WTC11 (cell line): ENCODE measurements at regions not wholly inside any gene's neighbourhood (a gene's known extent, or its start where the extent isn't known, plus 50 kb on each side); places are given as distances from the start of the nearest gene placed in this dataset.

Experiments used
- ATAC-seq: fragments of 200-7000 bp; cut with Tn5 transposase; 2 replicates; pipeline ENCODE4 v1.10.0; 2021; ENCODE audit warnings: mild to moderate bottlenecking, moderate library complexity
- CTCF ChIA-PET: fragments of 300-600 bp; sonication (Branson Sonifier 250); formaldehyde crosslinking; loops from one replicate; lab custom pipeline; 2021; ENCODE audit warnings: antibody characterized with exemption; lab: Charles Lee
- POLR2A ChIA-PET: fragments of 350-600 bp; sonication (Branson Sonifier 250); formaldehyde crosslinking; loops from one replicate; lab custom pipeline; 2021; ENCODE audit warnings: antibody characterized with exemption; lab: Charles Lee
- DNase-seq: peaks from one replicate; pipeline ENCODE4 v3.0.0; 2021; ENCODE audit warnings: low spot score
- H3K27ac Mint-ChIP-seq: 2 replicates; pipeline ENCODE4 v1.8.0; 2021; ENCODE audit warnings: mixed read lengths
- H3K27me3 Mint-ChIP-seq: 2 replicates; pipeline ENCODE4 v1.8.0; 2021; ENCODE audit warnings: low read depth, mild to moderate bottlenecking, moderate library complexity, mixed read lengths
- H3K36me3 Mint-ChIP-seq: 2 replicates; pipeline ENCODE4 v1.8.0; 2021; ENCODE audit warnings: mixed read lengths
- H3K4me1 Mint-ChIP-seq: 2 replicates; pipeline ENCODE4 v1.8.0; 2022; ENCODE audit warnings: mixed read lengths
- H3K4me3 Mint-ChIP-seq: 2 replicates; pipeline ENCODE4 v1.8.0; 2021; ENCODE audit warnings: mild to moderate bottlenecking, moderate library complexity, mixed read lengths
- H3K9me3 Mint-ChIP-seq: 2 replicates; pipeline ENCODE4 v1.8.0; 2021; ENCODE audit warnings: mixed read lengths
- FOXK1 ChIP-seq: sonication (generic); formaldehyde crosslinking; IDR thresholded peaks from 2 replicates; pipeline ENCODE4 v1.8.0; 2022; ENCODE audit warnings: mild to moderate bottlenecking, moderate library complexity, missing genetic modification reagents
- GABPB1 ChIP-seq: sonication (generic); formaldehyde crosslinking; IDR thresholded peaks from 2 replicates; pipeline ENCODE4 v1.8.1; 2023; ENCODE audit warnings: mild to moderate bottlenecking, missing genetic modification reagents
- KAT7 ChIP-seq: sonication (generic); formaldehyde crosslinking; IDR thresholded peaks from 2 replicates; pipeline ENCODE4 v1.8.1; 2023; ENCODE audit warnings: missing genetic modification reagents, mild to moderate bottlenecking, borderline replicate concordance
- NFYB ChIP-seq: sonication (generic); formaldehyde crosslinking; conservative IDR thresholded peaks from 2 replicates; pipeline ENCODE4 v1.8.0; 2022; ENCODE audit warnings: low read depth, missing genetic modification reagents
- NR1H2 ChIP-seq: sonication (generic); formaldehyde crosslinking; IDR thresholded peaks from 2 replicates; pipeline ENCODE4 v1.9.0; 2021; ENCODE audit warnings: mild to moderate bottlenecking, moderate library complexity, missing genetic modification reagents
- PRRX2 ChIP-seq: fragments of 250-450 bp; sonication (Bioruptor Pico); IDR thresholded peaks from 2 replicates; pipeline ENCODE4 v1.8.0; 2021; ENCODE audit warnings: mild to moderate bottlenecking
- SMAD3 ChIP-seq: sonication (generic); formaldehyde crosslinking; IDR thresholded peaks from 2 replicates; pipeline ENCODE4 v1.8.0; 2022; ENCODE audit warnings: missing genetic modification reagents, mild to moderate bottlenecking, borderline replicate concordance
- SP1 ChIP-seq: sonication (generic); formaldehyde crosslinking; conservative IDR thresholded peaks from 2 replicates; pipeline ENCODE4 v1.8.1; 2022; ENCODE audit warnings: missing genetic modification reagents
- ZNF138 ChIP-seq: sonication (generic); formaldehyde crosslinking; conservative IDR thresholded peaks from 2 replicates; pipeline ENCODE4 v1.8.1; 2022; ENCODE audit warnings: mild to moderate bottlenecking, moderate library complexity, missing genetic modification reagents
- ZNF317 ChIP-seq: sonication (generic); formaldehyde crosslinking; IDR thresholded peaks from 2 replicates; pipeline ENCODE4 v1.8.1; 2023; ENCODE audit warnings: low read depth, mild to moderate bottlenecking, moderate library complexity, missing genetic modification reagents, borderline replicate concordance
- TF ChIP-seq, protein P1 (sequence below): sonication (generic); formaldehyde crosslinking; IDR thresholded peaks from 2 replicates; pipeline ENCODE4 v1.8.0; 2022; ENCODE audit warnings: mild to moderate bottlenecking, missing genetic modification reagents
- TF ChIP-seq, protein P2 (sequence below): sonication (generic); formaldehyde crosslinking; IDR thresholded peaks from 2 replicates; pipeline ENCODE4 v1.8.1; 2023; ENCODE audit warnings: mild to moderate bottlenecking, missing genetic modification reagents, moderate library complexity
- TF ChIP-seq, protein P3 (sequence below): sonication (generic); formaldehyde crosslinking; IDR thresholded peaks from 2 replicates; pipeline ENCODE4 v1.8.1; 2023; ENCODE audit warnings: mild to moderate bottlenecking, moderate library complexity, missing genetic modification reagents
- TF ChIP-seq, protein P4 (sequence below): sonication (generic); formaldehyde crosslinking; IDR thresholded peaks from 2 replicates; pipeline ENCODE4 v1.8.0; 2022; ENCODE audit warnings: mild to moderate bottlenecking, missing genetic modification reagents
- TF ChIP-seq, protein P5 (sequence below): sonication (generic); formaldehyde crosslinking; IDR thresholded peaks from 2 replicates; pipeline ENCODE4 v1.8.1; 2023; ENCODE audit warnings: mild to moderate bottlenecking, missing genetic modification reagents, borderline replicate concordance

DNA sequence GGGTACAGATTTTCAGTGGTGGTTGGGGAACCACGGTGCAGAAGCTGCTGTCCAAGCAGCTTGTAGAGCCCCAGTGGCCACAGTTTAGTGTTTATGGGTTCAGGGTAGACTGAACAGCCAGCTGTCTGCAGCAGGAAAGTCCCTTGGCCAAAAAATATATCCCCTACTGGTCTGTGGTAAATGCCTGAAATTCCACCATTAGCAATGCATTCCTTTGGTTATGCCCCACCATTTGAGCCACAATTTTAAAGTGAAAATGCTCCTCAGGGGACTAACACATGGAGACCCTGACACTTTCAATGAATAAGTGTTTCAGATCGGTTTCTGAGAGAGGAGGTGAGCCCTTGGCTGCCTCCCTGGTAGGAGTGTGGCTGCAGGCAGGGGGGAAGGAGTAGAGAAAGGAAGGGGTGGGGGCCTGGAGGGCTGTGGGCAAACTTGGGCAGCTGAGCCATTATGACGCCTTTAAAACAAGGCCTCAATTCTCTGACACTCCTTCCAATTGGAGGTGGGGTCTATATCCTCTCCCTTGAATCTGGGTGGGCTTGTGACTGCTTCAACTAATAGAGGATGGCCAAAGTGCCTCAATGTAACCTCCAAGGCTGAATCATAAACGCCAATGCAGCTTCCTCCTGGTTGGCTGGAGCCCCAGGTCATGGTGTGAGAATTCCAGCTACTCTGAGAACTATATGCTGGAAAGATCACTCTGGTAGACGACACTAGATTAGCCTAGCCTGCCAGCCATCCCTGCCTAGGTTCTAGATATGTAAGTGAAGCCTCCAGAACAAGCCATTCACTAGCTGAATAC, 75.8 kb upstream of the ATP6AP2 start:
- Mint-ChIP-seq H3K36me3 (no peaks in the 10 kb centered on the region), H3K4me3 (no peak overlapping the region), H3K27ac (peak overlapping the region; percentile 65), H3K9me3 (no peaks in the 10 kb centered on the region), H3K27me3 (no peaks in the 10 kb centered on the region; the same call in 1 of the 2 replicates), H3K4me1 (peaks cover 12% of the 10 kb centered on the region)
- TF ChIP-seq FOXK1 (no peak), SMAD3 (CRISPR knock-in tag) (no peak), KAT7 (CRISPR knock-in tag) (no peak), GABPB1 (CRISPR knock-in tag) (no peak), ZNF138 (no peak)
- TF ChIP-seq, protein P1, sequence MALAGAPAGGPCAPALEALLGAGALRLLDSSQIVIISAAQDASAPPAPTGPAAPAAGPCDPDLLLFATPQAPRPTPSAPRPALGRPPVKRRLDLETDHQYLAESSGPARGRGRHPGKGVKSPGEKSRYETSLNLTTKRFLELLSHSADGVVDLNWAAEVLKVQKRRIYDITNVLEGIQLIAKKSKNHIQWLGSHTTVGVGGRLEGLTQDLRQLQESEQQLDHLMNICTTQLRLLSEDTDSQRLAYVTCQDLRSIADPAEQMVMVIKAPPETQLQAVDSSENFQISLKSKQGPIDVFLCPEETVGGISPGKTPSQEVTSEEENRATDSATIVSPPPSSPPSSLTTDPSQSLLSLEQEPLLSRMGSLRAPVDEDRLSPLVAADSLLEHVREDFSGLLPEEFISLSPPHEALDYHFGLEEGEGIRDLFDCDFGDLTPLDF (CRISPR knock-in tag): no peak
- TF ChIP-seq, protein P2, sequence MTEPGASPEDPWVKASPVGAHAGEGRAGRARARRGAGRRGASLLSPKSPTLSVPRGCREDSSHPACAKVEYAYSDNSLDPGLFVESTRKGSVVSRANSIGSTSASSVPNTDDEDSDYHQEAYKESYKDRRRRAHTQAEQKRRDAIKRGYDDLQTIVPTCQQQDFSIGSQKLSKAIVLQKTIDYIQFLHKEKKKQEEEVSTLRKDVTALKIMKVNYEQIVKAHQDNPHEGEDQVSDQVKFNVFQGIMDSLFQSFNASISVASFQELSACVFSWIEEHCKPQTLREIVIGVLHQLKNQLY (CRISPR knock-in tag): no peak
- TF ChIP-seq, protein P3, sequence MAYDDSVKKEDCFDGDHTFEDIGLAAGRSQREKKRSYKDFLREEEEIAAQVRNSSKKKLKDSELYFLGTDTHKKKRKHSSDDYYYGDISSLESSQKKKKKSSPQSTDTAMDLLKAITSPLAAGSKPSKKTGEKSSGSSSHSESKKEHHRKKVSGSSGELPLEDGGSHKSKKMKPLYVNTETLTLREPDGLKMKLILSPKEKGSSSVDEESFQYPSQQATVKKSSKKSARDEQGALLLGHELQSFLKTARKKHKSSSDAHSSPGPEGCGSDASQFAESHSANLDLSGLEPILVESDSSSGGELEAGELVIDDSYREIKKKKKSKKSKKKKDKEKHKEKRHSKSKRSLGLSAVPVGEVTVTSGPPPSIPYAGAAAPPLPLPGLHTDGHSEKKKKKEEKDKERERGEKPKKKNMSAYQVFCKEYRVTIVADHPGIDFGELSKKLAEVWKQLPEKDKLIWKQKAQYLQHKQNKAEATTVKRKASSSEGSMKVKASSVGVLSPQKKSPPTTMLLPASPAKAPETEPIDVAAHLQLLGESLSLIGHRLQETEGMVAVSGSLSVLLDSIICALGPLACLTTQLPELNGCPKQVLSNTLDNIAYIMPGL (CRISPR knock-in tag): no peak
- ChIA-PET CTCF (interaction anchor here (0.8 to 0.9 kb wide), 2 partner anchors 30 to 36 kb away, joined by 3 read pairs; no protein-coding TSS in a partner anchor), POLR2A (no interaction called here)
- DNase-seq (no peak), ATAC-seq (peak; percentile 70)

DNA sequence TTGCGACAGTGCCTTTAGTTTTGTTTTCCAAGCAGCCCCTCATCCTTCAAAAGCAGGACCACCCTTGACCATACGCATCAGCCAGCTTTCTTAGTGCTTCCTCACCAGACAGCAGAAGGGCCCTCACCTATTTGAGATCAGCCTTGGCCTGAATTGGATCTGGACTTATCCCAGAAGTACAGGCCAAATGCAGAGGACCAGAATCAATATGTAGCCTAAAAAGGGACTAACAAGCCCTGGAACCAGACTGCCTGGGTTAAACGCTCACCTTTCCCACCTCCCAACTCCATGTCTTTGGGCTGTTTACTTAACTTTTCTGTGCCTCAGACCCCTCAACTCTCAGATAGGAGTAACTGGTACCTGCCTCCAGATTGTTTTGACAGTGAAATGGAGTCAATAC, 77.7 kb upstream of the ATP6AP2 start:
- ATAC-seq (no peak), DNase-seq (no peak)
- Mint-ChIP-seq H3K27ac (no peak overlapping the region), H3K9me3 (no peaks in the 10 kb centered on the region), H3K36me3 (no peaks in the 10 kb centered on the region), H3K4me1 (peaks cover 12% of the 10 kb centered on the region), H3K27me3 (no peaks in the 10 kb centered on the region; the same call in 1 of the 2 replicates), H3K4me3 (no peak overlapping the region)
- TF ChIP-seq NR1H2 (CRISPR knock-in tag) (no peak), ZNF317 (CRISPR knock-in tag) (no peak), FOXK1 (no peak), PRRX2 (no peak), NFYB (CRISPR knock-in tag) (no peak), ZNF138 (no peak), SP1 (CRISPR knock-in tag) (no peak)
- TF ChIP-seq, protein P4, sequence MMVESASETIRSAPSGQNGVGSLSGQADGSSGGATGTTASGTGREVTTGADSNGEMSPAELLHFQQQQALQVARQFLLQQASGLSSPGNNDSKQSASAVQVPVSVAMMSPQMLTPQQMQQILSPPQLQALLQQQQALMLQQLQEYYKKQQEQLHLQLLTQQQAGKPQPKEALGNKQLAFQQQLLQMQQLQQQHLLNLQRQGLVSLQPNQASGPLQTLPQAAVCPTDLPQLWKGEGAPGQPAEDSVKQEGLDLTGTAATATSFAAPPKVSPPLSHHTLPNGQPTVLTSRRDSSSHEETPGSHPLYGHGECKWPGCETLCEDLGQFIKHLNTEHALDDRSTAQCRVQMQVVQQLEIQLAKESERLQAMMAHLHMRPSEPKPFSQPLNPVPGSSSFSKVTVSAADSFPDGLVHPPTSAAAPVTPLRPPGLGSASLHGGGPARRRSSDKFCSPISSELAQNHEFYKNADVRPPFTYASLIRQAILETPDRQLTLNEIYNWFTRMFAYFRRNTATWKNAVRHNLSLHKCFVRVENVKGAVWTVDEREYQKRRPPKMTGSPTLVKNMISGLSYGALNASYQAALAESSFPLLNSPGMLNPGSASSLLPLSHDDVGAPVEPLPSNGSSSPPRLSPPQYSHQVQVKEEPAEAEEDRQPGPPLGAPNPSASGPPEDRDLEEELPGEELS (CRISPR knock-in tag): no peak
- TF ChIP-seq, protein P5, sequence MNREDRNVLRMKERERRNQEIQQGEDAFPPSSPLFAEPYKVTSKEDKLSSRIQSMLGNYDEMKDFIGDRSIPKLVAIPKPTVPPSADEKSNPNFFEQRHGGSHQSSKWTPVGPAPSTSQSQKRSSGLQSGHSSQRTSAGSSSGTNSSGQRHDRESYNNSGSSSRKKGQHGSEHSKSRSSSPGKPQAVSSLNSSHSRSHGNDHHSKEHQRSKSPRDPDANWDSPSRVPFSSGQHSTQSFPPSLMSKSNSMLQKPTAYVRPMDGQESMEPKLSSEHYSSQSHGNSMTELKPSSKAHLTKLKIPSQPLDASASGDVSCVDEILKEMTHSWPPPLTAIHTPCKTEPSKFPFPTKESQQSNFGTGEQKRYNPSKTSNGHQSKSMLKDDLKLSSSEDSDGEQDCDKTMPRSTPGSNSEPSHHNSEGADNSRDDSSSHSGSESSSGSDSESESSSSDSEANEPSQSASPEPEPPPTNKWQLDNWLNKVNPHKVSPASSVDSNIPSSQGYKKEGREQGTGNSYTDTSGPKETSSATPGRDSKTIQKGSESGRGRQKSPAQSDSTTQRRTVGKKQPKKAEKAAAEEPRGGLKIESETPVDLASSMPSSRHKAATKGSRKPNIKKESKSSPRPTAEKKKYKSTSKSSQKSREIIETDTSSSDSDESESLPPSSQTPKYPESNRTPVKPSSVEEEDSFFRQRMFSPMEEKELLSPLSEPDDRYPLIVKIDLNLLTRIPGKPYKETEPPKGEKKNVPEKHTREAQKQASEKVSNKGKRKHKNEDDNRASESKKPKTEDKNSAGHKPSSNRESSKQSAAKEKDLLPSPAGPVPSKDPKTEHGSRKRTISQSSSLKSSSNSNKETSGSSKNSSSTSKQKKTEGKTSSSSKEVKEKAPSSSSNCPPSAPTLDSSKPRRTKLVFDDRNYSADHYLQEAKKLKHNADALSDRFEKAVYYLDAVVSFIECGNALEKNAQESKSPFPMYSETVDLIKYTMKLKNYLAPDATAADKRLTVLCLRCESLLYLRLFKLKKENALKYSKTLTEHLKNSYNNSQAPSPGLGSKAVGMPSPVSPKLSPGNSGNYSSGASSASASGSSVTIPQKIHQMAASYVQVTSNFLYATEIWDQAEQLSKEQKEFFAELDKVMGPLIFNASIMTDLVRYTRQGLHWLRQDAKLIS (CRISPR knock-in tag): no peak
- TF ChIP-seq, protein P3 (CRISPR knock-in tag): no peak
- ChIA-PET POLR2A (no interaction called here), CTCF (no interaction called here)
